ENCODE measurements at regions not wholly inside any gene's neighbourhood (a gene's known extent, or its start where the extent isn't known, plus 50 kb on each side); places are given as distances from the start of the nearest gene placed in this dataset.
A peak's percentile ranks its signal among the peaks of the same experiment; 100 is the strongest.

GRCh38 chr12:124396544-124397398 lies 101.9 kb downstream of the RFLNA start:
- H3K4me3 ChIP-seq (ENCODE audit: low read depth, low read length), result no peak overlapping the region
- TF ChIP-seq CTCF (IDR thresholded peaks at IDR 0.05; ENCODE audit: insufficient read depth, low read length), result no peak
- DNase-seq (ENCODE audit: low read depth), result no peak

DNA sequence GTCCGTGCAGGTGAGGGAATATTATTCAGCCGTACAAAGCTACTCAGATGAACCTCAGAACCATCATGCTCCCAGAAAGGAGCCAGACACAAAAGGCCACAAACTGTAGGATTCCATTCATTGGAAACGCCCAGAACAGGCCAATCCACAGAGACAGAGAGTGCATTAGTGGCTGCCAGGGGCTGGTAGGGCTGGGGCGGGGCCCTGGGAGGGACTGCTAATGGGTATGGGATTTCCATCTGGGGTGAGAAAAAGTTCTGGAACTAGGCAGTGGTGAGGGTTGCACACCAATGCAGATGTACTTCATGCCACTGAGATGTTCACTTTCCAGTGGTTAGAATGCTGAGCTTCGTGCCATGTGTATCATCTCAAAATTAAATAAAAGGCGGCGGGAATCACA lies 101.1 kb downstream of the RFLNA start:
- no peak overlapping the region for H3K4me3 ChIP-seq (ENCODE audit: low read depth, low read length)
- DNase-seq (ENCODE audit: low read depth), result no peak

DNA sequence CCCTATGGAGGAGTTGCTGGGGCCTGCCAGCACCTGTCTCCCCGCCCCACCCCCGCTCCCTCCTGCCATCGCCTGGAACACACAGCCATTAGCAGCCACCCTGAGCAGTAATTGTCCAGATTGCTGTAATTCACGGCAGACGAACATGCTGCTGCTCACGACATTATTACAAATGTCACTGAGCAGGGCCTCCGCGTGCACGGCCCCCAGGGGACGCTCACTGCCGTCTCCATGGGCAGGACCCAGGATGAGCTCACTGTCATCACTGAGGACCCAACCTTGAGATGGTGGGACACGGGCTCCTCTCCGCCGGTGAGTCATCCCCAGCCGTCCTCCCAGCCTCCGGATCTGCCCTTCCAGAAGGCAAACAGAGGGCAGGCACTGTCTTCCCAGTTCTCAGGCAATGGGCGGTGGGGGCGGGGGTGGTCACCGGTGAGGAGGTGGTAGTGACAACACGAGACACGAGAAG lies 100.4 kb downstream of the RFLNA start:
- H3K4me3 ChIP-seq (ENCODE audit: low read depth, low read length), result no peak overlapping the region
- DNase-seq (ENCODE audit: low read depth), result no peak
- TF ChIP-seq CTCF (IDR thresholded peaks at IDR 0.05; ENCODE audit: insufficient read depth, low read length), result no peak

More for the DNA sequence above, 101.1 kb downstream of the RFLNA start:
- TF ChIP-seq CTCF (IDR thresholded peaks at IDR 0.05; ENCODE audit: insufficient read depth, low read length), result no peak

GRCh38 chr12:124394462-124395128 lies 99.7 kb downstream of the RFLNA start:
- H3K4me3 ChIP-seq (ENCODE audit: low read depth, low read length), result no peak overlapping the region
- TF ChIP-seq CTCF (IDR thresholded peaks at IDR 0.05; ENCODE audit: insufficient read depth, low read length), result no peak
- DNase-seq (ENCODE audit: low read depth), result peak; percentile 72

- no peak for DNase-seq (ENCODE audit: low read depth)
- H3K4me3 ChIP-seq (ENCODE audit: low read depth, low read length), result no peak overlapping the region
- TF ChIP-seq CTCF (IDR thresholded peaks at IDR 0.05; ENCODE audit: insufficient read depth, low read length), result no peak
Observed at GRCh38 chr12:124393831-124394230, 98.9 kb downstream of the RFLNA start.

- H3K4me3 ChIP-seq (ENCODE audit: low read depth, low read length), result no peak overlapping the region
- no peak for TF ChIP-seq CTCF (IDR thresholded peaks at IDR 0.05; ENCODE audit: insufficient read depth, low read length)
- no peak for DNase-seq (ENCODE audit: low read depth)
Observed at GRCh38 chr12:124393414-124393790, 98.5 kb downstream of the RFLNA start.
